Neural progenitor cell (in vitro differentiated cells): ENCODE measurements at regions not wholly inside any gene's neighbourhood (a gene's known extent, or its start where the extent isn't known, plus 50 kb on each side); places are given as distances from the start of the nearest gene placed in this dataset.
"Not testable (repeated sequence)": the region's sequence is repeated elsewhere in the genome, so short reads cannot be mapped to it uniquely, and the experiment has no call there.

ENCODE experiments used
- DNase-seq: peaks from one replicate; pipeline ENCODE4 v3.0.0-alpha.2; 2016; ENCODE audit warnings: low spot score
- H2AFZ ChIP-seq: fragments of 200-600 bp; sonication (generic); replicated peaks from 2 replicates; pipeline ENCODE4 v1.6.1; 2016; ENCODE audit warnings: antibody characterized with exemption
- H3F3A ChIP-seq: fragments of 200-600 bp; sonication (generic); 2 replicates; pipeline ENCODE4 v1.6.1; 2016; ENCODE audit warnings: antibody characterized with exemption, low read depth
- H3K27ac ChIP-seq: fragments of 200-600 bp; sonication (generic); 2 replicates; pipeline ENCODE4 v1.5.1; 2016; ENCODE audit warnings: mild to moderate bottlenecking
- H3K27me3 ChIP-seq: fragments of 200-600 bp; sonication (generic); 2 replicates; pipeline ENCODE4 v1.6.1; 2016; ENCODE audit warnings: mild to moderate bottlenecking, moderate library complexity
- H3K36me3 ChIP-seq: fragments of 200-600 bp; sonication (generic); 2 replicates; pipeline ENCODE4 v1.5.1; 2016
- H3K4me1 ChIP-seq: fragments of 200-600 bp; sonication (generic); 2 replicates; pipeline ENCODE4 v1.6.1; 2016; ENCODE audit warnings: mixed run types
- H3K4me2 ChIP-seq: fragments of 200-600 bp; sonication (generic); 2 replicates; pipeline ENCODE4 v1.6.1; 2016
- H3K4me3 ChIP-seq: fragments of 200-600 bp; sonication (generic); 2 replicates; pipeline ENCODE4 v1.5.1; 2016
- H3K79me2 ChIP-seq: fragments of 200-600 bp; sonication (generic); 2 replicates; pipeline ENCODE4 v1.6.1; 2016; ENCODE audit warnings: low read depth
- H3K9ac ChIP-seq: fragments of 200-600 bp; sonication (generic); 2 replicates; pipeline ENCODE4 v1.6.1; 2016
- H3K9me3 ChIP-seq: fragments of 200-600 bp; sonication (generic); 2 replicates; pipeline ENCODE4 v1.5.1; 2016; ENCODE audit warnings: low read depth
- H4K20me1 ChIP-seq: fragments of 200-600 bp; sonication (generic); 2 replicates; pipeline ENCODE4 v1.6.1; 2016; ENCODE audit warnings: low read depth
- H3K27ac Mint-ChIP-seq: 3 replicates; pipeline ENCODE4 v1.8.0; 2021; ENCODE audit warnings: mixed read lengths
- H3K27me3 Mint-ChIP-seq: 2 replicates; pipeline ENCODE4 v1.8.0; 2022; ENCODE audit warnings: low read depth, mild to moderate bottlenecking, inconsistent platforms, moderate library complexity, mixed read lengths; ENCODE audit not compliant: insufficient read depth
- H3K36me3 Mint-ChIP-seq: 3 replicates; pipeline ENCODE4 v1.8.0; 2021; ENCODE audit warnings: mixed read lengths
- H3K4me1 Mint-ChIP-seq: 3 replicates; pipeline ENCODE4 v1.8.0; 2021; ENCODE audit warnings: mixed read lengths
- H3K4me3 Mint-ChIP-seq: 3 replicates; pipeline ENCODE4 v1.8.0; 2021; ENCODE audit warnings: mild to moderate bottlenecking, moderate library complexity, mixed read lengths
- H3K9me3 Mint-ChIP-seq: 3 replicates; pipeline ENCODE4 v1.8.0; 2020; ENCODE audit warnings: mixed read lengths
- EZH2 ChIP-seq: fragments of 200-600 bp; sonication (generic); IDR thresholded peaks from 2 replicates; pipeline ENCODE4 v1.6.1; 2017; ENCODE audit warnings: antibody characterized with exemption, mild to moderate bottlenecking, moderate library complexity
- EZH2phosphoT487 ChIP-seq: fragments of 200-600 bp; sonication (generic); IDR thresholded peaks from 2 replicates; pipeline ENCODE4 v1.6.1; 2017; ENCODE audit warnings: antibody characterized with exemption
- TF ChIP-seq, protein P1 (sequence below): fragments of 200-600 bp; sonication (generic); IDR thresholded peaks from 2 replicates; pipeline ENCODE4 v1.5.1; 2017; ENCODE audit warnings: antibody characterized with exemption, mild to moderate bottlenecking

DNA sequence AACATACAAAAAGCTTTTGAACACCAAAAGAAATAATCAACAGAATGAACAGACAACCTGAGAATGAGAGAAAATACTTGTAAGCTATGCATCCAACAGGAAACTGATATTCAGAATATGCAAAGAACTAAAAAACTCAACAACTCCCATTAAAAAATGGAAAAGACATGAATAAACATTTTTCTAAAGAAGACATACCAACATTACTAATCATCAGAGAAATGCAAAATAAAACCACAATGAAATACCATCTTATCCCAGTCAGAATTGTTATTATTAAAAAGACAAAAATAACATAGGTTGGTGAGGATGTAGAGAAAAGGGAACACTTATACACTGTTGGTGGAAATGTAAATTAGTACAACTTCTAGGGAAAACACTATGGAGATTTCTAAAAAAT lies 1161.9 kb downstream of the PCDH19 start:
- Histone ChIP-seq H3K4me3 (no peak overlapping the region), H3K79me2 (no peaks in the 10 kb centered on the region), H3K9ac (no peak overlapping the region), H3K36me3 (no peaks in the 10 kb centered on the region), H3K9me3 (no peaks in the 10 kb centered on the region), H3K4me1 (peaks cover 6% of the 10 kb centered on the region), H3K4me2 (no peak overlapping the region), H4K20me1 (no peaks in the 10 kb centered on the region), H3K27me3 (no peaks in the 10 kb centered on the region), H3K27ac (no peak overlapping the region), H2AFZ (no peak overlapping the region), H3F3A (no peaks in the 10 kb centered on the region)
- Mint-ChIP-seq H3K27me3 (no peaks in the 10 kb centered on the region), H3K4me3 (no peak overlapping the region), H3K9me3 (no peaks in the 10 kb centered on the region), H3K4me1 (no peaks in the 10 kb centered on the region), H3K36me3 (no peaks in the 10 kb centered on the region), H3K27ac (no peak overlapping the region)
- DNase-seq: no peak
- TF ChIP-seq EZH2 (no peak), EZH2phosphoT487 (no peak)
- TF ChIP-seq, protein P1, sequence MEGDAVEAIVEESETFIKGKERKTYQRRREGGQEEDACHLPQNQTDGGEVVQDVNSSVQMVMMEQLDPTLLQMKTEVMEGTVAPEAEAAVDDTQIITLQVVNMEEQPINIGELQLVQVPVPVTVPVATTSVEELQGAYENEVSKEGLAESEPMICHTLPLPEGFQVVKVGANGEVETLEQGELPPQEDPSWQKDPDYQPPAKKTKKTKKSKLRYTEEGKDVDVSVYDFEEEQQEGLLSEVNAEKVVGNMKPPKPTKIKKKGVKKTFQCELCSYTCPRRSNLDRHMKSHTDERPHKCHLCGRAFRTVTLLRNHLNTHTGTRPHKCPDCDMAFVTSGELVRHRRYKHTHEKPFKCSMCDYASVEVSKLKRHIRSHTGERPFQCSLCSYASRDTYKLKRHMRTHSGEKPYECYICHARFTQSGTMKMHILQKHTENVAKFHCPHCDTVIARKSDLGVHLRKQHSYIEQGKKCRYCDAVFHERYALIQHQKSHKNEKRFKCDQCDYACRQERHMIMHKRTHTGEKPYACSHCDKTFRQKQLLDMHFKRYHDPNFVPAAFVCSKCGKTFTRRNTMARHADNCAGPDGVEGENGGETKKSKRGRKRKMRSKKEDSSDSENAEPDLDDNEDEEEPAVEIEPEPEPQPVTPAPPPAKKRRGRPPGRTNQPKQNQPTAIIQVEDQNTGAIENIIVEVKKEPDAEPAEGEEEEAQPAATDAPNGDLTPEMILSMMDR: no peak

DNA sequence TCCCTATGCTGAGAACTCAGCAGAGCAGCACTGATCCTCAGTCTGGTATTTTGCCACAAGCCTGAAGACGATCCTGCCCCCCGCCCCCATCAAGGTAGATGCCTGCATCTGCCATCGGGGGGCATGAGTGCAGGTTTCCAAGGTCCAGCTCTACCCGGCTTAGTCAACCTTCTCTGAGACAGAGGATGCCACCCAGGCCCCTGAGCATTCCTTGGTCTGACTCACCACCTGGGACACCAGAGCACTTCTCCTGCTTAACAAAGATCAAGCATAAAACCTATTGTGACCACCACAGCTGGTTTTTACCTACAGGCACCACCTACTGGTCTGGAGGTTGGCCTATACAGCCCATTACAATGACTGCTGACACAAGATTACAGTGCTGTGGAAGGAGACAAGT lies 1168.1 kb downstream of the PCDH19 start:
- H3K36me3 ChIP-seq: no peaks in the 10 kb centered on the region
- Mint-ChIP-seq H3K27me3 (no peaks in the 10 kb centered on the region), H3K9me3 (peaks cover 3% of the 10 kb centered on the region), H3K36me3 (no peaks in the 10 kb centered on the region), H3K4me3 (no peak overlapping the region), H3K4me1 (no peaks in the 10 kb centered on the region), H3K27ac (no peak overlapping the region)
- no peaks in the 10 kb centered on the region for H3K9me3 ChIP-seq
- no peaks in the 10 kb centered on the region for H3K27me3 ChIP-seq
- H3F3A ChIP-seq: no peaks in the 10 kb centered on the region
- peak; percentile 3 for DNase-seq
- no peak overlapping the region for H3K4me3 ChIP-seq
- H3K27ac ChIP-seq: no peak overlapping the region
- no peak for TF ChIP-seq EZH2
- TF ChIP-seq, protein P1: peak; percentile 13
- no peak overlapping the region for H3K9ac ChIP-seq
- no peaks in the 10 kb centered on the region for H3K4me1 ChIP-seq
- H3K79me2 ChIP-seq: no peaks in the 10 kb centered on the region
- peak overlapping the region; percentile 34 for H2AFZ ChIP-seq
- no peaks in the 10 kb centered on the region for H4K20me1 ChIP-seq
- H3K4me2 ChIP-seq: no peak overlapping the region

DNA sequence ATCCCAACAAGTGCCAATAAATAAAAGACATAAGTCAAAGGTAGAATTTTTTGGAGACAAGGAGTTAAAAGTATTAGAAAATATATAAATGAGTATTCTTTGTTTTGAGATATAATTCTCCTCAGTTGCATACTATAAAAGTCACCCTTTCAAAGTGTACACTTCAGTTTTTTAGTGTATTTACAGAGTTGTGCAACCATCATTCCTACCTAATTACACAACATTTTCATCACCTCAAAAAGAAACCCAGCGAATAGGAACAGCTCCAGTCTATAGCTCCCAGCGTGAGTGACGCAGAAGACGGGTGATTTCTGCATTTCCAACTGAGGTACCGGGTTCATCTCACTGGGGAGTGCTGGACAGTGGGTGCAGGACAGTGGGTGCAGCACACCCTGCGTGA lies 1175.7 kb downstream of the PCDH19 start:
- not testable (repeated sequence) for H3K4me2 ChIP-seq, H3K36me3 ChIP-seq, H3K4me3 Mint-ChIP-seq, H3K9ac ChIP-seq, H3K4me3 ChIP-seq, H3K36me3 Mint-ChIP-seq, H3F3A ChIP-seq, H3K9me3 ChIP-seq, H3K9me3 Mint-ChIP-seq, H3K79me2 ChIP-seq, H3K4me1 Mint-ChIP-seq, H3K27me3 Mint-ChIP-seq, H3K27ac ChIP-seq, H4K20me1 ChIP-seq, H3K4me1 ChIP-seq, DNase-seq, H3K27ac Mint-ChIP-seq, H3K27me3 ChIP-seq, H2AFZ ChIP-seq

DNA sequence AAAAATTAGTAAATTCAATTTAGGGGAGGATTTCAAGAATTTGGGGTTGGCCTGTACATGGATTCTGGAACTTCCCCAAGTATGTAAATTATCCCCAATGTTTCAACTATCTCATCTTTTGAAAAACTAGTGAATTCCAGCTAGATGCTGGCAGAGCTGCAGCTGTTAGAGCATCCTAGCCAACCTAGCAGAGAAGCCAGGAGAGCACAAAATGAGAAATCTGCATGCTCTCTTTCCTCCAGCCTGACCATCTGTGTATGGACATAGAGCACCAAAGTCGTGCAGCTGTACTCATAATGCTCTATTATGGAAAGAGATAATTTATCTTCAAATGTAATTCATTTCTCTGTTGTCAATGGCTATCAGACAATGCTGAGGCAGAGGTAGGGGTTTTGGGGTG lies 1217.7 kb downstream of the PCDH19 start:
- Mint-ChIP-seq H3K4me3 (no peak overlapping the region), H3K27me3 (no peaks in the 10 kb centered on the region), H3K36me3 (no peaks in the 10 kb centered on the region), H3K27ac (no peak overlapping the region), H3K4me1 (no peaks in the 10 kb centered on the region), H3K9me3 (peaks cover 1% of the 10 kb centered on the region)
- Histone ChIP-seq H3K36me3 (no peaks in the 10 kb centered on the region), H3K4me1 (no peaks in the 10 kb centered on the region), H3K4me2 (no peak overlapping the region), H3F3A (no peaks in the 10 kb centered on the region), H2AFZ (peak overlapping the region; percentile 37), H3K4me3 (no peak overlapping the region), H3K27me3 (no peaks in the 10 kb centered on the region), H3K79me2 (no peaks in the 10 kb centered on the region), H3K27ac (no peak overlapping the region), H3K9ac (no peak overlapping the region), H4K20me1 (no peaks in the 10 kb centered on the region), H3K9me3 (no peaks in the 10 kb centered on the region)
- TF ChIP-seq, protein P1: no peak
- TF ChIP-seq EZH2phosphoT487: no peak
- TF ChIP-seq EZH2: no peak
- no peak for DNase-seq
